Brain microvascular endothelial cell (primary cell): ENCODE measurements at regions not wholly inside any gene's neighbourhood (a gene's known extent, or its start where the extent isn't known, plus 50 kb on each side); places are given as distances from the start of the nearest gene placed in this dataset.

Experiments used
- DNase-seq: peaks from one replicate; pipeline ENCODE4 v3.0.0-alpha.2; 2020
- H3K27ac ChIP-seq: fragments of 250-450 bp; sonication (Bioruptor Pico); 2 replicates; pipeline ENCODE4 v1.5.1; 2020; ENCODE audit warnings: mild to moderate bottlenecking, moderate library complexity
- H3K27me3 ChIP-seq: fragments of 250-450 bp; sonication (Bioruptor Pico); replicated peaks from 2 replicates; pipeline ENCODE4 v1.5.1; 2020; ENCODE audit warnings: mild to moderate bottlenecking
- H3K36me3 ChIP-seq: fragments of 250-450 bp; sonication (Bioruptor Pico); replicated peaks from 2 replicates; pipeline ENCODE4 v1.5.1; 2020; ENCODE audit warnings: mild to moderate bottlenecking
- H3K4me3 ChIP-seq: 2 replicates; pipeline ENCODE4 v1.5.1; 2011; ENCODE audit warnings: low read depth, mild to moderate bottlenecking, control low read depth, low read length, moderate library complexity
- in situ Hi-C: cut with HindIII; loops from 2 replicates; pipeline ENCODE4 v1.10.0; 2017; ENCODE audit warnings: low sequenced_read_pairs, low pct_ligation_motif_present
- TF ChIP-seq, protein P1 (sequence below): IDR thresholded peaks from 2 replicates; pipeline ENCODE4 v1.5.1; 2011; ENCODE audit warnings: low read depth, mild to moderate bottlenecking, moderate library complexity, low read length, control low read depth, inconsistent platforms; ENCODE audit errors: missing control alignments

DNA sequence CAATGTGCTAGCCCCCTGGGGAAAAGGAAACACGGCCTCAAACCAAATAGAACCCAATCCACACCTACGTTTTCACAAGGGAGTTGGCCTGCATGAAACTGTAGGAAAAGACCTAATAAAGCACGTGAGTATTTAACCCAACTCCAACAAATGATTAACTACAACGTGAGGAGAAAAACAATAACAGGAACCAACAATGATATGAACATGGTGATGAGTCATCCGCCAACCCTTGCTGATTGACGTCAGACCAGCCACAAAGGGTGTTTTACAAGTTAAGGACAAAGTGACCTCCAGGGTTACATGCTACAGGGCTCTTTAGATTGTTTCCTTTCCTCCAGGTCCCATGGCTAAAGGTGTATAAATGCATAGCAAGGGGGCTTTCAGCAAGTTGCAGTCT is 460.5 kb downstream of the COG6 start:
- DNase-seq: peak; percentile 96
- no peaks in the 10 kb centered on the region for H3K27me3 ChIP-seq
- H3K27ac ChIP-seq: peak overlapping the region; percentile 92
- in situ Hi-C loops: no loop called here
- TF ChIP-seq, protein P1, sequence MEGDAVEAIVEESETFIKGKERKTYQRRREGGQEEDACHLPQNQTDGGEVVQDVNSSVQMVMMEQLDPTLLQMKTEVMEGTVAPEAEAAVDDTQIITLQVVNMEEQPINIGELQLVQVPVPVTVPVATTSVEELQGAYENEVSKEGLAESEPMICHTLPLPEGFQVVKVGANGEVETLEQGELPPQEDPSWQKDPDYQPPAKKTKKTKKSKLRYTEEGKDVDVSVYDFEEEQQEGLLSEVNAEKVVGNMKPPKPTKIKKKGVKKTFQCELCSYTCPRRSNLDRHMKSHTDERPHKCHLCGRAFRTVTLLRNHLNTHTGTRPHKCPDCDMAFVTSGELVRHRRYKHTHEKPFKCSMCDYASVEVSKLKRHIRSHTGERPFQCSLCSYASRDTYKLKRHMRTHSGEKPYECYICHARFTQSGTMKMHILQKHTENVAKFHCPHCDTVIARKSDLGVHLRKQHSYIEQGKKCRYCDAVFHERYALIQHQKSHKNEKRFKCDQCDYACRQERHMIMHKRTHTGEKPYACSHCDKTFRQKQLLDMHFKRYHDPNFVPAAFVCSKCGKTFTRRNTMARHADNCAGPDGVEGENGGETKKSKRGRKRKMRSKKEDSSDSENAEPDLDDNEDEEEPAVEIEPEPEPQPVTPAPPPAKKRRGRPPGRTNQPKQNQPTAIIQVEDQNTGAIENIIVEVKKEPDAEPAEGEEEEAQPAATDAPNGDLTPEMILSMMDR: no peak
- no peak overlapping the region for H3K4me3 ChIP-seq
- no peaks in the 10 kb centered on the region for H3K36me3 ChIP-seq

DNA sequence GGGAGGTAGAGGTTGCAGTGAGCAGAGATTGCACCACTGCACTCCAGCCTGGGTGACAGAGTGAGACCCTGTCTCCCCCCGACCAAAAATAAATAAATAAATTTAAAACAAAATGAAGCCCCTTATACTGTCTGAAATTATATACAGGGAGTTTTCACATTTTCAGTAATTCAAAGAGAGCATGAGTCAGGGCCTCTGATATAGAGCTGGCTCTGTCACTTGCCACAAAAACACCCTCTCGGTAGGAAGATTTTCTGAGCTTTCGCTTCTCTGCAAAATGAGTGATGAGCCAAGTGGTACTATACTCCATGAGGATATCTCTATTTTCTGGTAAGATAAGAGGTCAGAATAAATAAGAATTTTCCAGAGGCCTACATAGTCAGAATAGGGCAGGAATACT is 462.9 kb downstream of the COG6 start:
- in situ Hi-C loops: no loop called here
- Histone ChIP-seq H3K27ac (no peak overlapping the region), H3K36me3 (no peaks in the 10 kb centered on the region), H3K27me3 (no peaks in the 10 kb centered on the region), H3K4me3 (no peak overlapping the region)
- DNase-seq: no peak
- TF ChIP-seq, protein P1: no peak

DNA sequence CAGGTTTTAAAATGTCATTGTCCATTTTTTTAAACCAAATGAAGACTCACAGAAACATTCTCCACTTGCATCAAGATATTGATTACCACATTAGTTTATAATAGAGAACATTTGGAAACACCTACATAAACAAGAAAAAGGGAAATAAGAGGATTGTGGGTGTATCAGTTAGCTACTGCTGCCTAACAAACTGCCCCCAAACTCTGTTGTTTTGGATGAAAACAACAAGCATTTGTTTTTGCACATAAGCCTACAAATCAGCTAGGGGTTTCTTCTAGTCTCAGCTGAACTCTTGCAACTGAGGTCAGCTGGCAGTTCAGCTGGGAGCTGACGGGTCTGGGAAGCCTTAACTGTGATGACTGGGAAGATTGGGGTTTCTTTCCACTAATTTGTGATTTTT is 464.4 kb downstream of the COG6 start:
- H3K4me3 ChIP-seq: no peak overlapping the region
- no peak for DNase-seq
- no peaks in the 10 kb centered on the region for H3K36me3 ChIP-seq
- no peak overlapping the region for H3K27ac ChIP-seq
- H3K27me3 ChIP-seq: no peaks in the 10 kb centered on the region
- TF ChIP-seq, protein P1: no peak
- in situ Hi-C loops: no loop called here

DNA sequence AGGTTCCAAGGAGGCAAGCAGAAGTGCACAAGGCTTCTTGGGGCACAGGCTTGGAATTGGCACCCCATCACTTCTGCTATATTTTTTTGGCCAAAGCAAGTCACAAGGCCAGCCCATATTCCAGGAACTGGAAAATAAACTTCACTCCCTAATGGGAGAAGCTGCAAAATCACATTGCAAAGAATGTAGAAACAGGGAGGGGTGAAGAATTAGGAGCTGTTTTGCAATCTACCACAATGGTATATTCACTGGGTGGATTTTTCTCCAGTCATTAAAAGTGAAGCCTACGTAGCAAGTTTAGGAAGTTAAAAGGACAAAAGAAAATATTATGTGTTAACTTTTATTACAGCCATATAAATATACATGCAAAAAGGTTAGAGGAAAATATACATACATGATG is 464.8 kb downstream of the COG6 start:
- DNase-seq: no peak
- no peak overlapping the region for H3K4me3 ChIP-seq
- H3K36me3 ChIP-seq: no peaks in the 10 kb centered on the region
- no peak overlapping the region for H3K27ac ChIP-seq
- no peaks in the 10 kb centered on the region for H3K27me3 ChIP-seq
- TF ChIP-seq, protein P1: no peak
- in situ Hi-C loops: no loop called here

DNA sequence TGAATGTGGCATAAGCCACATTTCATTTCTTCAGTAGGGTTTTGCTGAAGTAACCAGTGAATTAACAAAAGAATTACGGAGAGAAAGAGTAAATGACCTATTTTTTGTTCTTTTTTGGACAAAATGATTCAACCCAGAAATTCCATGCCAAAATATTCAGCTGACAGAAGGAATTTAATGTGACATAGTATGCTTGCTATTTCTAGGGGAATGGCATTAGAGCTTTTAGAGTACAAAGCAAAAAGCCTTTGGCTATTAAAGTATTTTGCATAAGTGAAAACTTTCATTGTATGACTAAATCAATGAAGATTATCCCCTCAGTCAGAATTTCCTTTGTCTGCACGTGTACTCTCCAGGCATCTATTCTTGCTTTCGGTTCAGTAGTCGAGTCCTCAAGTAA is 465.3 kb downstream of the COG6 start:
- Histone ChIP-seq H3K36me3 (no peaks in the 10 kb centered on the region), H3K4me3 (no peak overlapping the region), H3K27me3 (no peaks in the 10 kb centered on the region), H3K27ac (no peak overlapping the region)
- in situ Hi-C loops: no loop called here
- TF ChIP-seq, protein P1: no peak
- DNase-seq: no peak

DNA sequence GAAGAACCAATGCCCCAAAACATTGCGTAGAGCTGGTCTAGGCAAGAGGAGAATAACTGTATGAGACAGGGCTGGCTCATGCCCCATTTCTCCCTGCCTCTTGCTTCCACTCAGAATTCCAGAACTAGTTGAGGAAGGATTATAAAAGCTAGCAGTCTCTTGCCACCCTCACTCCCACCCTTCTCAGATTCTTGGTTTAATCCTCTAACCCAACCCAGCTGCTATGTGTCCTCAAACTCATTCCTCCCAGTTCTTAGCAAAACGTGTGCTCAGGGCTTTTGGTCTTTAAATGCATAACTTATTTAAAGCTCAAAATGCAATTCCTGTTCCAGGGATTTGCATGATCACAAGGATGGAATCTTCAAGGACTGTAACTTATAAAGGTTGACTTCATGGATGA is 466.3 kb downstream of the COG6 start:
- H3K4me3 ChIP-seq: no peak overlapping the region
- H3K27me3 ChIP-seq: no peaks in the 10 kb centered on the region
- no peaks in the 10 kb centered on the region for H3K36me3 ChIP-seq
- no peak overlapping the region for H3K27ac ChIP-seq
- TF ChIP-seq, protein P1: no peak
- no peak for DNase-seq
- in situ Hi-C loops: no loop called here
